ENCODE measurements at regions not wholly inside any gene's neighbourhood (a gene's known extent, or its start where the extent isn't known, plus 50 kb on each side); places are given as distances from the start of the nearest gene placed in this dataset.
A peak's percentile ranks its signal among the peaks of the same experiment; 100 is the strongest.

GRCh38 chr12:46490635-46491034, 118.1 kb upstream of the SLC38A2 start:
- TF ChIP-seq CTCF (IDR thresholded peaks at IDR 0.05) = no peak
- no peak for TF ChIP-seq POLR2A (IDR thresholded peaks at IDR 0.05)
- intact Hi-C loops (cut with DNase I) = loop anchor here in 1 of 10 donors (10.0 kb wide), 1 partner anchor 164 kb away; no protein-coding TSS in a partner anchor
- H3K36me3 ChIP-seq = no peaks in the 10 kb centered on the region
- no peaks in the 10 kb centered on the region for H3K27me3 ChIP-seq
- peaks cover 3 to 59% (median 40%) of the 10 kb centered on the region in 12 donors for H3K4me1 ChIP-seq
- H3K27ac ChIP-seq = peak overlapping the region in 9 of 12 donors; percentile 38 to 72 (median 53)
- H3K4me3 ChIP-seq = no peak overlapping the region
- 31 to 55% (median 40%) methylated on average over 1 of the region's 1 CpG for WGBS, 4 donors
- peak in 1 of 4 donors; percentile 35 for ATAC-seq
- no peak for DNase-seq
- no peaks in the 10 kb centered on the region for H3K9me3 ChIP-seq

GRCh38 chr12:46489951-46490388, 117.4 kb upstream of the SLC38A2 start:
- Histone ChIP-seq H3K36me3 (no peaks in the 10 kb centered on the region), H3K4me3 (no peak overlapping the region), H3K4me1 (peaks cover 3 to 61% (median 40%) of the 10 kb centered on the region in 12 donors), H3K9me3 (no peaks in the 10 kb centered on the region), H3K27me3 (no peaks in the 10 kb centered on the region), H3K27ac (peak overlapping the region; percentile 38 to 72 (median 50))
- TF ChIP-seq POLR2A (IDR thresholded peaks at IDR 0.05) (no peak), CTCF (IDR thresholded peaks at IDR 0.05) (no peak)
- intact Hi-C loops (cut with DNase I) = loop anchor here in 1 of 10 donors (10.0 kb wide), 1 partner anchor 165 kb away; no protein-coding TSS in a partner anchor
- ATAC-seq (peak in 2 of 4 donors; percentile 36), DNase-seq (no peak)
- WGBS, 4 donors = 44 to 63% (median 54%) methylated on average over 5 of the region's 5 CpGs

- ATAC-seq (peak in 2 of 4 donors; percentile 22 to 43), DNase-seq (no peak)
- H3K4me3 ChIP-seq = no peak overlapping the region
- H3K27me3 ChIP-seq = no peaks in the 10 kb centered on the region
- H3K36me3 ChIP-seq = no peaks in the 10 kb centered on the region
- no peaks in the 10 kb centered on the region for H3K9me3 ChIP-seq
- intact Hi-C loops (cut with DNase I) = no loop called here
- TF ChIP-seq POLR2A (IDR thresholded peaks at IDR 0.05) (no peak), CTCF (IDR thresholded peaks at IDR 0.05) (no peak)
- peak overlapping the region in 1 of 12 donors; percentile 65 for H3K27ac ChIP-seq
- 91 to 93% (median 91%) methylated on average over 7 of the region's 7 CpGs for WGBS, 4 donors
- peaks cover 3 to 59% (median 33%) of the 10 kb centered on the region in 12 donors for H3K4me1 ChIP-seq
Measured at GRCh38 chr12:46487567-46488131, 115.1 kb upstream of the SLC38A2 start.

GRCh38 chr12:46486588-46486987, 114.0 kb upstream of the SLC38A2 start:
- H3K27ac ChIP-seq = peak overlapping the region in 1 of 12 donors; percentile 65
- H3K4me1 ChIP-seq = peaks cover 3 to 48% (median 23%) of the 10 kb centered on the region in 12 donors
- H3K36me3 ChIP-seq = no peaks in the 10 kb centered on the region
- H3K9me3 ChIP-seq = no peaks in the 10 kb centered on the region
- TF ChIP-seq POLR2A (IDR thresholded peaks at IDR 0.05) = no peak
- no peak for TF ChIP-seq CTCF (IDR thresholded peaks at IDR 0.05)
- no peak overlapping the region for H3K4me3 ChIP-seq
- ATAC-seq = no peak
- no peak for DNase-seq
- no peaks in the 10 kb centered on the region for H3K27me3 ChIP-seq
- intact Hi-C loops (cut with DNase I) = no loop called here

All from heart left ventricle (tissue), 16 donors.